HG03135 (cell line): ENCODE measurements at regions not wholly inside any gene's neighbourhood (a gene's known extent, or its start where the extent isn't known, plus 50 kb on each side); places are given as distances from the start of the nearest gene placed in this dataset.

Experiments used
- ATAC-seq: cut with Tn5 transposase; IDR thresholded peaks from one replicate; pipeline ENCODE4 v1.9.1; 2021; ENCODE audit warnings: mild to moderate bottlenecking, moderate library complexity; ENCODE audit not compliant: unreplicated experiment

GRCh38 chr2:160670618-160671017 lies 177.0 kb upstream of the RBMS1 start:
- ATAC-seq: no peak

- ATAC-seq: no peak
These were observed 178.6 kb upstream of the RBMS1 start for GRCh38 chr2:160672211-160672610.

GRCh38 chr2:160674146-160674750 lies 180.6 kb upstream of the RBMS1 start:
- ATAC-seq: no peak

- no peak for ATAC-seq
These were observed 186.1 kb upstream of the RBMS1 start for GRCh38 chr2:160679686-160680085.

GRCh38 chr2:160680294-160680693 lies 186.7 kb upstream of the RBMS1 start:
- ATAC-seq: no peak

- ATAC-seq: no peak
These were observed 187.4 kb upstream of the RBMS1 start for GRCh38 chr2:160680974-160681373.

- ATAC-seq: no peak
These were observed 189.6 kb upstream of the RBMS1 start for GRCh38 chr2:160683206-160683605.

- no peak for ATAC-seq
These were observed 194.0 kb upstream of the RBMS1 start for GRCh38 chr2:160687629-160688028.

GRCh38 chr2:160689441-160689840 lies 195.8 kb upstream of the RBMS1 start:
- no peak for ATAC-seq

- no peak for ATAC-seq
These were observed 200.6 kb upstream of the RBMS1 start for GRCh38 chr2:160694221-160694620.

GRCh38 chr2:160694631-160695030 lies 201.0 kb upstream of the RBMS1 start:
- no peak for ATAC-seq

- ATAC-seq: no peak
These were observed 201.9 kb upstream of the RBMS1 start for GRCh38 chr2:160695402-160696086.

- no peak for ATAC-seq
These were observed 202.5 kb upstream of the RBMS1 start for GRCh38 chr2:160696087-160696452.

GRCh38 chr2:160697817-160698216 lies 204.2 kb upstream of the RBMS1 start:
- ATAC-seq: no peak

- no peak for ATAC-seq
These were observed 206.6 kb upstream of the RBMS1 start for GRCh38 chr2:160700021-160700814.

- ATAC-seq: no peak
These were observed 208.2 kb upstream of the RBMS1 start for GRCh38 chr2:160701822-160702221.

GRCh38 chr2:160702754-160703153 lies 209.1 kb upstream of the RBMS1 start:
- ATAC-seq: no peak

- peak; percentile 73 for ATAC-seq
These were observed 210.3 kb upstream of the RBMS1 start for GRCh38 chr2:160703648-160704585.

- no peak for ATAC-seq
These were observed 221.8 kb upstream of the RBMS1 start for GRCh38 chr2:160715428-160715827.

- ATAC-seq: no peak
These were observed 225.5 kb upstream of the RBMS1 start for GRCh38 chr2:160719116-160719515.

GRCh38 chr2:160720098-160720497 lies 226.5 kb upstream of the RBMS1 start:
- ATAC-seq: no peak
